ENCODE measurements at regions not wholly inside any gene's neighbourhood (a gene's known extent, or its start where the extent isn't known, plus 50 kb on each side); places are given as distances from the start of the nearest gene placed in this dataset.

- Mint-ChIP-seq H3K9me3 (peaks cover 71% of the 10 kb centered on the region), H3K27me3 (ENCODE audit: low read depth) (no peaks in the 10 kb centered on the region; the same call in none of the 2 replicates), H3K4me3 (no peak overlapping the region), H3K27ac (no peak overlapping the region), H3K4me1 (no peaks in the 10 kb centered on the region), H3K36me3 (peaks cover 43% of the 10 kb centered on the region)
- ATAC-seq (no peak), DNase-seq (ENCODE audit: low spot score) (no peak)
- TF ChIP-seq NR3C1 (CRISPR knock-in tag; conservative IDR thresholded peaks at IDR 0.05; ENCODE audit: low read depth) (no peak), CREM (CRISPR knock-in tag; IDR thresholded peaks at IDR 0.05) (no peak), RELA (CRISPR knock-in tag; IDR thresholded peaks at IDR 0.05; ENCODE audit: borderline replicate concordance) (no peak)
- CTCF ChIA-PET: no interaction called here
- POLR2A ChIA-PET: no interaction called here
Observed at GRCh38 chr1:60184521-60184920, 111.0 kb upstream of the C1orf87 start.

GRCh38 chr1:60173729-60174505 lies 100.3 kb upstream of the C1orf87 start:
- peaks cover 8% of the 10 kb centered on the region; the same call in 1 of the 2 replicates for H3K9me3 Mint-ChIP-seq
- DNase-seq (ENCODE audit: low spot score): no peak
- POLR2A ChIA-PET: no interaction called here
- no peak overlapping the region for H3K27ac Mint-ChIP-seq
- no peak for ATAC-seq
- H3K4me3 Mint-ChIP-seq: no peak overlapping the region
- no peaks in the 10 kb centered on the region for H3K36me3 Mint-ChIP-seq
- H3K4me1 Mint-ChIP-seq: no peaks in the 10 kb centered on the region
- TF ChIP-seq ATF6 (CRISPR knock-in tag; IDR thresholded peaks at IDR 0.05): no peak
- TF ChIP-seq ZNF423 (CRISPR knock-in tag; IDR thresholded peaks at IDR 0.05): no peak
- TF ChIP-seq GRHL2 (CRISPR knock-in tag; IDR thresholded peaks at IDR 0.05; ENCODE audit: insufficient replicate concordance, severe bottlenecking): no peak
- TF ChIP-seq ZBTB43 (CRISPR knock-in tag; IDR thresholded peaks at IDR 0.05): no peak
- TF ChIP-seq CTCF (IDR thresholded peaks at IDR 0.05): no peak
- TF ChIP-seq IRF2 (CRISPR knock-in tag; IDR thresholded peaks at IDR 0.05; ENCODE audit: borderline replicate concordance, low read depth): no peak
- no peak for TF ChIP-seq HMGXB4 (CRISPR knock-in tag; IDR thresholded peaks at IDR 0.05)
- TF ChIP-seq ESRRA (CRISPR knock-in tag; IDR thresholded peaks at IDR 0.05; ENCODE audit: borderline replicate concordance): no peak
- no peak for TF ChIP-seq STAT6 (CRISPR knock-in tag; conservative IDR thresholded peaks at IDR 0.05; ENCODE audit: low read depth)
- CTCF ChIA-PET: no interaction called here
- no peaks in the 10 kb centered on the region for H3K27me3 Mint-ChIP-seq (ENCODE audit: low read depth)
